ENCODE measurements at regions not wholly inside any gene's neighbourhood (a gene's known extent, or its start where the extent isn't known, plus 50 kb on each side); places are given as distances from the start of the nearest gene placed in this dataset.

DNA sequence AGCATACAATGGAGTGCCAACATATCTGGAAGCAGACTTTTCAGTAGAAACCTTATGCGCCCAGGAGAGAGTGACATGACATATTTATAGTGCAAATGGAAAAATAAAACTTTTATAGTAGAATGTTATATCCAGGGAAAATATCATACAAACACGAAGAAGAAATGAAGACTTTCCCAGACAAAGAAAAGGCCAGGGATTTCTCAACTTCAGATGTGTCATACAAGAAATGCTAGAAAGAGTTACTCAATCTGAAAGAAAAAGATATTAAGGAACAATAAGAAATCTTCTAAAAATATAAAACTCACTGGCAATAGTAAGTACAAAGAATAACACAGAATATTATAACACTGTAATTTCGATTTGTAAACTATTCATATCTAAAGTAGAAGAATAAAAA lies 1269.3 kb downstream of the GRIK2 start:
- no peak for DNase-seq
- TF ChIP-seq, protein P1, sequence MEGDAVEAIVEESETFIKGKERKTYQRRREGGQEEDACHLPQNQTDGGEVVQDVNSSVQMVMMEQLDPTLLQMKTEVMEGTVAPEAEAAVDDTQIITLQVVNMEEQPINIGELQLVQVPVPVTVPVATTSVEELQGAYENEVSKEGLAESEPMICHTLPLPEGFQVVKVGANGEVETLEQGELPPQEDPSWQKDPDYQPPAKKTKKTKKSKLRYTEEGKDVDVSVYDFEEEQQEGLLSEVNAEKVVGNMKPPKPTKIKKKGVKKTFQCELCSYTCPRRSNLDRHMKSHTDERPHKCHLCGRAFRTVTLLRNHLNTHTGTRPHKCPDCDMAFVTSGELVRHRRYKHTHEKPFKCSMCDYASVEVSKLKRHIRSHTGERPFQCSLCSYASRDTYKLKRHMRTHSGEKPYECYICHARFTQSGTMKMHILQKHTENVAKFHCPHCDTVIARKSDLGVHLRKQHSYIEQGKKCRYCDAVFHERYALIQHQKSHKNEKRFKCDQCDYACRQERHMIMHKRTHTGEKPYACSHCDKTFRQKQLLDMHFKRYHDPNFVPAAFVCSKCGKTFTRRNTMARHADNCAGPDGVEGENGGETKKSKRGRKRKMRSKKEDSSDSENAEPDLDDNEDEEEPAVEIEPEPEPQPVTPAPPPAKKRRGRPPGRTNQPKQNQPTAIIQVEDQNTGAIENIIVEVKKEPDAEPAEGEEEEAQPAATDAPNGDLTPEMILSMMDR (IDR thresholded peaks at IDR 0.05) = no peak
- no peak for TF ChIP-seq POLR2A (IDR thresholded peaks at IDR 0.05)
- H3K27me3 ChIP-seq = no peaks in the 10 kb centered on the region
- ATAC-seq = no peak
- no peaks in the 10 kb centered on the region for H3K36me3 ChIP-seq
- WGBS (ENCODE audit: insufficient coverage, low coverage, low lambda C conversion rate, missing lambda C conversion rate) = 60% methylated on average over 3 of the region's 3 CpGs
- H3K4me1 ChIP-seq = no peaks in the 10 kb centered on the region
- no peak overlapping the region for H3K27ac ChIP-seq
- intact Hi-C loops (cut with DNase I) = no loop called here
- no peak overlapping the region for H3K4me3 ChIP-seq
- H3K9me3 ChIP-seq = no peaks in the 10 kb centered on the region

DNA sequence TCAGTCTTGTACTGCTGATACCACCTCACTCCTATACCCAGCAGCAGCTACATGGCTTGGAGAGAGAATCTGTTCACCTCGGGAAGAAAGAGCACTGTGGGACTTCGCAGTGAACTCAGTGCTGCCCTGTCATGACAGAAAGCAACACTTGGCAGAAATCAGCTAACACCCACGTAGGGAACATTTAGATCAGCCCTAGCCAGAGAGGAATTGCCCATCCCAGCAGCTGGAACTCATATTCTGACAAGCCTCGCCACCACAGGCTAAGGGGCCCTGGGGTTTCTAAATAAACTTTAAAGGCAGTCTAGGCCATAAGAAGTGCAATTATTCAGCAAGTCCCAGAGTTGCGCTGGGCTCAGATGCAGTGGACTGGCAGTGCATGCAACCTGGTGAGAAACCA lies 1266.8 kb downstream of the GRIK2 start:
- H3K36me3 ChIP-seq = no peaks in the 10 kb centered on the region
- 63% methylated on average over 3 of the region's 5 CpGs for WGBS (ENCODE audit: insufficient coverage, low coverage, low lambda C conversion rate, missing lambda C conversion rate)
- no peaks in the 10 kb centered on the region for H3K4me1 ChIP-seq
- TF ChIP-seq, protein P1 (IDR thresholded peaks at IDR 0.05) = no peak
- TF ChIP-seq POLR2A (IDR thresholded peaks at IDR 0.05) = no peak
- ATAC-seq (no peak), DNase-seq (no peak)
- H3K9me3 ChIP-seq = no peaks in the 10 kb centered on the region
- H3K27ac ChIP-seq = no peak overlapping the region
- H3K4me3 ChIP-seq = no peak overlapping the region
- intact Hi-C loops (cut with DNase I) = no loop called here
- no peaks in the 10 kb centered on the region for H3K27me3 ChIP-seq

GRCh38 chr6:102655823-102656222 lies 1262.3 kb downstream of the GRIK2 start:
- WGBS (ENCODE audit: insufficient coverage, low coverage, low lambda C conversion rate, missing lambda C conversion rate) = 92% methylated on average over 1 of the region's 1 CpG
- no peaks in the 10 kb centered on the region for H3K27me3 ChIP-seq
- H3K4me3 ChIP-seq = no peak overlapping the region
- intact Hi-C loops (cut with DNase I) = no loop called here
- TF ChIP-seq, protein P1 (IDR thresholded peaks at IDR 0.05) = no peak
- TF ChIP-seq POLR2A (IDR thresholded peaks at IDR 0.05) = no peak
- no peaks in the 10 kb centered on the region for H3K36me3 ChIP-seq
- no peaks in the 10 kb centered on the region for H3K4me1 ChIP-seq
- no peaks in the 10 kb centered on the region for H3K9me3 ChIP-seq
- ATAC-seq = no peak
- no peak overlapping the region for H3K27ac ChIP-seq
- DNase-seq = no peak

- Histone ChIP-seq H3K4me3 (no peak overlapping the region), H3K9me3 (no peaks in the 10 kb centered on the region), H3K36me3 (no peaks in the 10 kb centered on the region), H3K4me1 (no peaks in the 10 kb centered on the region), H3K27ac (no peak overlapping the region), H3K27me3 (no peaks in the 10 kb centered on the region)
- DNase-seq = no peak
- TF ChIP-seq, protein P1 (IDR thresholded peaks at IDR 0.05) = no peak
- TF ChIP-seq POLR2A (IDR thresholded peaks at IDR 0.05) = no peak
- no peak for ATAC-seq
- WGBS (ENCODE audit: insufficient coverage, low coverage, low lambda C conversion rate, missing lambda C conversion rate) = 41% methylated on average over 2 of the region's 2 CpGs
- intact Hi-C loops (cut with DNase I) = no loop called here
Measured at GRCh38 chr6:102641426-102641825, 1247.9 kb downstream of the GRIK2 start.

GRCh38 chr6:102631921-102632320 lies 1238.4 kb downstream of the GRIK2 start:
- DNase-seq = no peak
- 69% methylated on average over 5 of the region's 5 CpGs for WGBS (ENCODE audit: insufficient coverage, low coverage, low lambda C conversion rate, missing lambda C conversion rate)
- no peak for ATAC-seq

More at GRCh38 chr6:102631921-102632320, 1238.4 kb downstream of the GRIK2 start:
- intact Hi-C loops (cut with DNase I) = no loop called here
- H3K36me3 ChIP-seq = no peaks in the 10 kb centered on the region
- H3K4me3 ChIP-seq = no peak overlapping the region
- H3K4me1 ChIP-seq = no peaks in the 10 kb centered on the region
- peaks cover 0 to 3% (median 0%) of the 10 kb centered on the region in 4 donors for H3K9me3 ChIP-seq
- no peak for TF ChIP-seq POLR2A (IDR thresholded peaks at IDR 0.05)
- TF ChIP-seq, protein P1 (IDR thresholded peaks at IDR 0.05) = no peak
- H3K27ac ChIP-seq = no peak overlapping the region
- H3K27me3 ChIP-seq = no peaks in the 10 kb centered on the region
